DOHH2 (cell line): ENCODE measurements at regions not wholly inside any gene's neighbourhood (a gene's known extent, or its start where the extent isn't known, plus 50 kb on each side); places are given as distances from the start of the nearest gene placed in this dataset.

Experiments
- H3F3A ChIP-seq: fragments of 200-600 bp; sonication (generic), shearing (Covaris generic); 2 replicates; pipeline ENCODE4 v1.6.0; 2016; ENCODE audit warnings: antibody characterized with exemption, mild to moderate bottlenecking; ENCODE audit not compliant: control insufficient read depth, insufficient read depth
- H3K27ac ChIP-seq: fragments of 200-600 bp; sonication (generic); 2 replicates; pipeline ENCODE4 v1.5.1; 2014; ENCODE audit warnings: low read depth, mild to moderate bottlenecking, low read length, moderate library complexity
- H3K27me3 ChIP-seq: fragments of 200-600 bp; sonication (generic); 2 replicates; pipeline ENCODE4 v1.6.1; 2014; ENCODE audit warnings: mild to moderate bottlenecking, low read length, mixed read lengths; ENCODE audit not compliant: control insufficient read depth
- H3K36me3 ChIP-seq: fragments of 200-600 bp; sonication (generic); 2 replicates; pipeline ENCODE4 v1.6.1; 2014; ENCODE audit warnings: mild to moderate bottlenecking, low read length, moderate library complexity, mixed read lengths; ENCODE audit not compliant: control insufficient read depth
- H3K4me1 ChIP-seq: fragments of 200-600 bp; sonication (generic); 2 replicates; pipeline ENCODE4 v1.6.1; 2014; ENCODE audit warnings: mild to moderate bottlenecking, low read length, mixed read lengths; ENCODE audit not compliant: control insufficient read depth
- H3K4me2 ChIP-seq: fragments of 200-600 bp; sonication (generic); 2 replicates; pipeline ENCODE4 v1.6.0; 2014; ENCODE audit warnings: mild to moderate bottlenecking, low read length, moderate library complexity
- H3K4me3 ChIP-seq: fragments of 200-600 bp; sonication (generic); 2 replicates; pipeline ENCODE4 v1.5.1; 2014; ENCODE audit warnings: mild to moderate bottlenecking, low read length, mixed read lengths
- H3K79me2 ChIP-seq: fragments of 200-600 bp; sonication (generic); 2 replicates; pipeline ENCODE4 v1.6.1; 2014; ENCODE audit warnings: mild to moderate bottlenecking, low read length, mixed read lengths; ENCODE audit not compliant: control insufficient read depth
- H3K9me2 ChIP-seq: fragments of 200-600 bp; sonication (generic); replicated peaks from 2 replicates; pipeline ENCODE4 v1.6.1; 2014; ENCODE audit warnings: mild to moderate bottlenecking, low read length, mixed read lengths; ENCODE audit not compliant: control insufficient read depth
- H3K9me3 ChIP-seq: fragments of 200-600 bp; sonication (generic); 2 replicates; pipeline ENCODE4 v1.6.1; 2014; ENCODE audit warnings: antibody characterized with exemption, low read length, mixed read lengths; ENCODE audit not compliant: control insufficient read depth, insufficient read depth
- H4K20me1 ChIP-seq: fragments of 200-600 bp; sonication (generic); 2 replicates; pipeline ENCODE4 v1.6.0; 2014; ENCODE audit warnings: low read depth, mild to moderate bottlenecking, antibody characterized with exemption, low read length, moderate library complexity; ENCODE audit not compliant: control insufficient read depth, insufficient read depth
- CTCF ChIP-seq: fragments of 200-600 bp; sonication (generic); IDR thresholded peaks from one replicate; pipeline ENCODE4 v1.5.1; 2014; ENCODE audit warnings: antibody characterized with exemption, mild to moderate bottlenecking, low read depth, low read length; ENCODE audit not compliant: poor library complexity, severe bottlenecking
- EZH2phosphoT487 ChIP-seq: fragments of 200-600 bp; sonication (generic); IDR thresholded peaks from 2 replicates; pipeline ENCODE4 v1.6.1; 2017; ENCODE audit warnings: borderline replicate concordance, mild to moderate bottlenecking, antibody characterized with exemption, low read length, moderate library complexity, mixed read lengths

DNA sequence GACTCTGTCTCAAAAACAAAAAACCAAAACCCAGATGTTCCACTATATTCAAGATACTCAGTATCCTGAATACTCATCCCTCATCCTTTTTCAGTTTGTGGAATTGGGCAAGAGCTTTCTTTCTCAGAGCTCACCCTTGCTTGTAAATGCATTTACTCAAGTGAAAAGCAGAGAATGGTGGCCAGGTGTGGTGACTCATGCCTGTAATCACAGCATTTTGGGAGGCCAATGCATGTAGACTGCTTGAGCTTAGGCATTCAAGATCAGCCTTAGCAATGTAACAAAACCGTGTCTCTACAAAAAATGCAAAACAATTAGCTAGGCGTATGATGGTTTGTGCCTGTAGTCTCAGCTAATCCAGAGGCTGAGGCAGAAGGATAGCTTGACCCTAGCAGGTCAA is 553.2 kb upstream of the AMELY start:
- Histone ChIP-seq H3K9me2 (no peaks in the 10 kb centered on the region), H3K4me2 (no peak overlapping the region), H3K27me3 (no peaks in the 10 kb centered on the region), H3K4me1 (no peaks in the 10 kb centered on the region), H3K9me3 (no peaks in the 10 kb centered on the region), H3F3A (no peaks in the 10 kb centered on the region), H3K4me3 (no peak overlapping the region), H3K27ac (no peak overlapping the region), H3K36me3 (no peaks in the 10 kb centered on the region), H3K79me2 (no peaks in the 10 kb centered on the region), H4K20me1 (no peaks in the 10 kb centered on the region)
- TF ChIP-seq EZH2phosphoT487 (no peak), CTCF (no peak)

GRCh38 chrY:7463711-7464110 is 552.2 kb upstream of the AMELY start:
- no peaks in the 10 kb centered on the region for H3K9me2 ChIP-seq
- no peaks in the 10 kb centered on the region for H3K4me1 ChIP-seq
- H3K27ac ChIP-seq, result no peak overlapping the region
- H3K79me2 ChIP-seq, result no peaks in the 10 kb centered on the region
- H3K4me3 ChIP-seq, result no peak overlapping the region
- no peak overlapping the region for H3K4me2 ChIP-seq
- no peaks in the 10 kb centered on the region for H4K20me1 ChIP-seq
- no peaks in the 10 kb centered on the region for H3K9me3 ChIP-seq
- H3K36me3 ChIP-seq, result no peaks in the 10 kb centered on the region
- H3F3A ChIP-seq, result no peaks in the 10 kb centered on the region
- H3K27me3 ChIP-seq, result no peaks in the 10 kb centered on the region
- TF ChIP-seq EZH2phosphoT487 (no peak), CTCF (no peak)

DNA sequence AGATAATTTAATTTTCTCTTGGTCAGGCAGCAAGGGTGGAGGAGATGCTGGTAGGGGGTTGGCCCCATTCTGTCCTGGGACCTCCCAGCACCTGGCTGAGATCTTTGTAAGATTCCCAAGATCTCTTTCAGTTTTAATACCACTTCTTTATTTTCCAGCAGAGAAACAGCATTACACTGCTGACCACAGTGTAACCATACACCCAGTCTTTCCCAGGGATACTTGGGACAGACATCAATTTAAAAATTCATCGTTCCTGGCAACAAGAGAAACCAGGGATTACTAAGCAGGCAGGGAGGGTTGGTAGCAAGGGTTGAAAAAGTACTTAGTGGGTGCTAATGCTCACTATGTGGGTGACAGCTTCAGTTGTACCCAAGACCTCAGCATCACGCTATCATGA is 551.6 kb upstream of the AMELY start:
- Histone ChIP-seq H3K4me1 (no peaks in the 10 kb centered on the region), H3K4me3 (no peak overlapping the region), H3K9me2 (no peaks in the 10 kb centered on the region), H3K4me2 (no peak overlapping the region), H3K9me3 (no peaks in the 10 kb centered on the region), H3K36me3 (no peaks in the 10 kb centered on the region), H3K79me2 (no peaks in the 10 kb centered on the region), H3F3A (no peaks in the 10 kb centered on the region), H4K20me1 (no peaks in the 10 kb centered on the region), H3K27me3 (no peaks in the 10 kb centered on the region), H3K27ac (no peak overlapping the region)
- TF ChIP-seq EZH2phosphoT487, result no peak
- no peak for TF ChIP-seq CTCF

DNA sequence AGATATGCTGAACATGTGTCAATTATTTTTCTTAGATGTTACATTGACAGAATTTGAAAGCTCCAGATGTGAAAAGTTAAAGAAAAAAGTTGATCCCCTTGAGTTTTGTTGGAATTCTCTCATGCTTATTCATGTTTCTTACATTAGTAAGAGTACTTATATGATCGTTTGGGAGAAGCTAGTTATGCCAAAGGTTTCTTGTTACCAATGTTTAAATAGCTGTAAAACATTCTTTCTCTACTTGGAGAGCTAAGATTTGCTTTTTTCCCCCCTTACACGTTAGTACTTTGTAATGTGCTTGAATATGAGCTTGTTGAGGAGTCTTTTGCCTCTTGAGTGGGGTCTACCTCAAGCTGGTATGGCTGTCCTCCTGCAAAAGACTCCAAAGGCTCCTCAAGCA is 551.1 kb upstream of the AMELY start:
- no peak overlapping the region for H3K4me2 ChIP-seq
- H3K27ac ChIP-seq, result no peak overlapping the region
- no peaks in the 10 kb centered on the region for H3K4me1 ChIP-seq

More for the DNA sequence above, 551.1 kb upstream of the AMELY start:
- H3K9me3 ChIP-seq, result no peaks in the 10 kb centered on the region
- no peak for TF ChIP-seq CTCF
- TF ChIP-seq EZH2phosphoT487, result no peak
- no peaks in the 10 kb centered on the region for H3F3A ChIP-seq
- H3K36me3 ChIP-seq, result no peaks in the 10 kb centered on the region
- no peaks in the 10 kb centered on the region for H4K20me1 ChIP-seq
- no peaks in the 10 kb centered on the region for H3K9me2 ChIP-seq
- H3K79me2 ChIP-seq, result no peaks in the 10 kb centered on the region
- H3K4me3 ChIP-seq, result no peak overlapping the region
- no peaks in the 10 kb centered on the region for H3K27me3 ChIP-seq
